GM19463 (cell line): ENCODE measurements at regions not wholly inside any gene's neighbourhood (a gene's known extent, or its start where the extent isn't known, plus 50 kb on each side); places are given as distances from the start of the nearest gene placed in this dataset.
A peak's percentile ranks its signal among the peaks of the same experiment; 100 is the strongest.

Source experiments
- ATAC-seq: cut with Tn5 transposase; IDR thresholded peaks from one replicate; pipeline ENCODE4 v1.9.1; 2021; ENCODE audit warnings: mild to moderate bottlenecking, moderate library complexity; ENCODE audit not compliant: unreplicated experiment

- ATAC-seq: peak; percentile 72
Observed at GRCh38 chr11:123261345-123262106, 66.5 kb upstream of the CLMP start.

GRCh38 chr11:123260511-123261211 lies 65.6 kb upstream of the CLMP start:
- no peak for ATAC-seq

DNA sequence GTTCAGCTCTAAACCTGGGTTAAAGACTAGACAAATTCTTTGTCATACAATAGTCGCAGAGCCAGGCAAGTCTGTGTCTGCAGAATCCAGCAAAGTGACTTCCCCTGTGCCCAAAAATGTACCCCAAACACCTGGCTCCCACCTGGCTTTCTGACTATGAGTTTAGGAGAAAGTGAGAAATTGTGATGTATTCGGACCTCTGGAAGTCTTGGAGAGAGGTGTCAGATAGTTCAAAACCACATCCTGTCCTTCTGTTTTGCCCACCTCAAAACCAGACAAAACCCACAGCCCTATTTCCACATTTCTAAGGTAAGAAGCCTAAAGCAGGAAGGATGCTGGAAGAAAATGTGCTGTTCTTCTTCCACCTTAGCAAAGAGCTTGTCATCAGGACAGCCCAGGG lies 63.8 kb upstream of the CLMP start:
- no peak for ATAC-seq

- ATAC-seq: no peak
Observed at GRCh38 chr11:123257370-123257769, 62.3 kb upstream of the CLMP start.

DNA sequence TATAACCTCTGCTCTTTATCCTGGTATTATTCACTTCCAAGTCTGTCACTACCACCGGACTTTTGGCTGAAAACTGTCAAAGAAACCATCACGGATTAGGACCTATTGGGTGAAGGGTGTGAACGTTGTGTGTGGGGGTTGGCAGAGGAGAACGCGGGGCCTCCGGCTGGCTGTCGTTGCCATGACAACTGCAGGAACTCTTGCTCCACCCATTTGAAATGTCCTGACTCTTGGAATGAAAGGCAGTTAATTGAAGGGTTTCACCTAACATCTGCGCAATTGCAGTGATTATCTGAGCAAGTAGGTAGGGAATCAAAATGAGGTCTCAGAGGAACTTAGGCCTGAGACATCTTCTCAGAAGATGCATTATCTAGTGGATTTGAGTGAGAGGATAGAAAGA lies 60.9 kb upstream of the CLMP start:
- ATAC-seq: no peak

DNA sequence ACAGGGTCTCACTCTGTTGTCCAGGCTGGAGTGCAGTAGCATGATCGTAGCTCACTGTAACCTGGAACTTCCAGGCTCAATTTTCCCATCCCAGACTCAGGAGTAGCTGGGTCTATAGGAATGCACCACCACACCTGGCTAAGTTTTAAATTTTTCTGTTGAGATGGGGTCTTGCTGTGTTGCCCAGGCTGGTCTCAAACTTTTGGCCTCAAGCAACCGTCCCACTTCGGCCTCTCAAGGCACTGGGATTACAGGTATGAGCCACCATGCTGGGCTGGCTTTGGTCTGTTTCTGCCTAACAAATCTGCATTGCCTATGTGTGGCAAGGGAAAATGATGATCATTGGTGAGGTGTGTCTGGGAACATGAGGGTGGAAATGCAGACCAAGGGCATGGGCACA lies 59.3 kb upstream of the CLMP start:
- ATAC-seq: no peak

DNA sequence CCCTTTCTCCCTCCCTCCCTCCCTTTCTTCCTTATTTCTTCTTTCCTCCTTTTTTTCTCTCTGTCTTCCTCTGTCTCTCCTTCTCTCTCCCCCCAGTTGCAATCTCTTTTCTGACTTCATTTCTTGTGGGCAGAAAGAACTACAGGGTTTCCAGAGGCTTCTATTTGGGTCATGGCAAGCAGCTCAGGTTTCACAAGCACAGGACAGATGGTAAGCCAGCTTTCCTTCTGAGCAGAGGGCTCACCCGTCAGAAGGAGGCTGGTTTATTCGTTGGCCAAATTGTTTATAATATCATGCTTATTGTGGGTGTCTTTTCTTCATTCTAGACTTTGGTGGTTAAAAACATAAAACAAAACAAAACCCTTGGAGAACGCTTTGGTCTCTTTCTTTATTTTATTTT lies 58.9 kb upstream of the CLMP start:
- no peak for ATAC-seq

DNA sequence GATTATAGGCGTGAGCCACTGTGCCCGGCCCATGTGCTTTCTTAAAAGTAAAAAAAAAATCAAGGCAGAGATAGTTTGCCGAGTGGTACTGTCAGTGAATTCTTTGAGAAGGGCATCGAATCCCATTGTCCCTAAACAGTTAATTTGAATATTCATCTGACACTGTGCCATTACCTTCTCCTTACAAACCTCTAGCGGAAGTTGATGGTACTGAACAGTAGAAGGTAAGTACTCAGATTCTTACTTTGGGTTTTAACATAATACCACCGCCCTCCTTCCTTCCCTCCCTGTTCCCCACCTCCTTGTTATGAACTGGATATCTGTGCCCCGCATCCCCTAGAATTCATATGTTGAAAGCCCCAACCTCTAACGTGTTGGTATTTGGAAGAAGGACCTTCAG lies 58.2 kb upstream of the CLMP start:
- ATAC-seq: no peak

- ATAC-seq: no peak
Observed at GRCh38 chr11:123251657-123252344, 56.8 kb upstream of the CLMP start.

- ATAC-seq: no peak
Observed at GRCh38 chr11:123250892-123251656, 56.0 kb upstream of the CLMP start.

GRCh38 chr11:123249354-123249753 lies 54.3 kb upstream of the CLMP start:
- ATAC-seq: no peak

DNA sequence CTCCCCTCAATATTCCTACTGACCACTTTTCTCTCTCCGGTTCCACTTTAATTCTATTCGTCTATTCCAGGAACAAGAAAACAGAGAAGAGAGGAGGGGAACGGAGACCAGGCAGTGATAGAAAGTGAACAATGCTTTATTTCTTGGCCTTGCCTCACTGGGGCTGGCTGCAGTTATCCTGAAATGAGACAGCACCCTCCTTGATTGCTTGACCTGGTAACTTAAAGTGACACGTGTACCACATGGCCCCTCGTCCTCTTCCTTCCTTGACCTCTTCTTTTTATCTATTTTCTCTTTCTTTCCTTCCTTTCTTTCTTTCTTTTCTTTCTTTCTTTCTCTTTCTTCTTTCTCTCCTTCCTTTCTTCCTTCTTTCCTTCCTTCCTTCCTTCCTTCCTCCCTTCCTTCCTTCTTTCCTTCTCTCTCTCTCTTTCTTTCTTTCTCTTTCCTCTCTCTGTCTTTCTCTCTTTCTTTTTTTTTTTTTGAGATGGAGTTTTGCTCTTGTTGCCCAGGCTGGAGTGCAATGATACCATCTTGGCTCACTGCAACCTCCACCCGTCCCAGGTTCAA lies 52.8 kb upstream of the CLMP start:
- ATAC-seq: no peak

GRCh38 chr11:123247496-123247799 lies 52.4 kb upstream of the CLMP start:
- ATAC-seq: no peak

DNA sequence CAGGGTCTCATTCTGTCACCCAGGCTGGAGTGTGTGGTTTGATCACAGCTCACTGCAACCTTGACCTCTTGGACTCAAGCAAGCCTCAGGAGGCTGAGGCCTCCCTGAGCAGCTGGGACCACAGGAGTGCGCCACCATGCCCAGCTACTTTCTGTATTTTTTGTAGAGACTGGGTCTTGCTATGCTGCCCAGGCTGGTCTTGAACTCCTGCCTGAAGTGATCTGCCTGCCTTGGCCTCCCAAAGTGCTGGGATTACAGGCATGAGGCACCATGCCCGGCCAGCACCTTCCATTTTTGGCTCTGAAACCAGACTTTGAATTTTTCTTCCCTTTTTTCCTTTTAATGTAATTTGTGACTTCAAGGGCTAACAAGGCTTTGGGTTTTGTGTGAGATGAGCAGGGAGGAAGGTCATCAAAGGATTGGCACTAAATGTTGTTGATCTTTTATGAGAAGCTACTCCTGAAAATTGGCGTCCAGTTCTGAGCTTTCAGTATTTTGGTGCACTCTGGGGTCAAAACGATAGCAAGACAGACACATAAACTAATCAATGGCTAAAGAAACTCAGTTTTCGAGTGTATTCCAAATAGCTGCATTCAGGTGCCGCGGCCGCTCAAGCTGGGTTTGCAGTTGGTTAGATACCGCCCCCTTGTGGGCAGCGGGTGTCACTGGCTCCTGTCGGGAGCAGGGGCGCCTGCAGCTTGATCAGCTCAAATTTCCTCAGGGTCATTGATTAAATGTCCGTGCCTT lies 51.9 kb upstream of the CLMP start:
- ATAC-seq: peak; percentile 85

DNA sequence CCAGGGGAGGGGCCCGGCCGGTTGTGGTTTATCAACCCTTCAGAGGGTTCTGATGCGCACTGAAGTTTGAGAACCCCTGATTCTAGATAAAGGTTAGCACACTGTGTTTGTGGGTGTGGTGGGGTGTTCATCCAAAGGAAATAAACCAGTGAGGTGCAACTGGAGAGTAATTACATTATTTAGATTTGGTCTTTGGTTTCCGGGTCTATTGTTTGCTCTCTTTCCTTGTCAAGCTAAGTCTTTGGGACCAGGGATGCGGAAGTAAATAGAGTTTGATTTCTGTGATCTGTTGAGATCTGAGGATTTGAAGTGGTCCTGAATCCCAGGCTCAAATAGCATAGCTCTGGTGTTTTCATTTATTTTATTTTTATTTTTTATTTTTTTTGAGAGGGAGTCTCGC lies 50.5 kb upstream of the CLMP start:
- ATAC-seq: no peak
